ENCODE measurements at regions not wholly inside any gene's neighbourhood (a gene's known extent, or its start where the extent isn't known, plus 50 kb on each side); places are given as distances from the start of the nearest gene placed in this dataset.

- no peak for DNase-seq (ENCODE audit: low spot score in 2 of 2)
- no peaks in the 10 kb centered on the region for H3K27me3 ChIP-seq
- no peaks in the 10 kb centered on the region for H3K36me3 ChIP-seq
- H3K4me3 ChIP-seq, result no peak overlapping the region
- no peak overlapping the region for H3K27ac ChIP-seq
- H3K9me3 ChIP-seq, result no peaks in the 10 kb centered on the region
- intact Hi-C loops (cut with DNase I; ENCODE audit: low total_unique reads), result no loop called here
- TF ChIP-seq POLR2AphosphoS5 (IDR thresholded peaks at IDR 0.05) (no peak), POLR2A (IDR thresholded peaks at IDR 0.05) (no peak), CTCF (IDR thresholded peaks at IDR 0.05) (no peak)
- H3K4me1 ChIP-seq, result no peaks in the 10 kb centered on the region
Measured at GRCh38 chr21:24444736-24445135, 1162.5 kb downstream of the MRPL39 start.

GRCh38 chr21:24436236-24436635 lies 1171.0 kb downstream of the MRPL39 start:
- peak in 1 of 2 donors; percentile 47 for DNase-seq (ENCODE audit: low spot score in 2 of 2)
- Histone ChIP-seq H3K4me3 (no peak overlapping the region), H3K27ac (no peak overlapping the region), H3K27me3 (no peaks in the 10 kb centered on the region), H3K4me1 (no peaks in the 10 kb centered on the region), H3K36me3 (no peaks in the 10 kb centered on the region), H3K9me3 (no peaks in the 10 kb centered on the region)
- intact Hi-C loops (cut with DNase I; ENCODE audit: low total_unique reads), result no loop called here
- no peak for TF ChIP-seq POLR2AphosphoS5 (IDR thresholded peaks at IDR 0.05)
- no peak for TF ChIP-seq POLR2A (IDR thresholded peaks at IDR 0.05)

GRCh38 chr21:24428591-24429199 lies 1178.6 kb downstream of the MRPL39 start:
- TF ChIP-seq CTCF (IDR thresholded peaks at IDR 0.05) (no peak), POLR2A (IDR thresholded peaks at IDR 0.05) (no peak), POLR2AphosphoS5 (IDR thresholded peaks at IDR 0.05) (no peak)
- Histone ChIP-seq H3K4me3 (peak overlapping the region; percentile 30 to 39 (median 35)), H3K27ac (no peak overlapping the region), H3K4me1 (no peaks in the 10 kb centered on the region), H3K36me3 (no peaks in the 10 kb centered on the region), H3K27me3 (no peaks in the 10 kb centered on the region), H3K9me3 (no peaks in the 10 kb centered on the region)
- intact Hi-C loops (cut with DNase I; ENCODE audit: low total_unique reads), result no loop called here
- no peak for DNase-seq (ENCODE audit: low spot score in 2 of 2)

- no peak overlapping the region for H3K4me3 ChIP-seq
- no peaks in the 10 kb centered on the region for H3K36me3 ChIP-seq
- H3K27me3 ChIP-seq, result no peaks in the 10 kb centered on the region
- H3K27ac ChIP-seq, result no peak overlapping the region
- H3K4me1 ChIP-seq, result no peaks in the 10 kb centered on the region
- no peak for TF ChIP-seq CTCF (IDR thresholded peaks at IDR 0.05)
- no peak for TF ChIP-seq POLR2AphosphoS5 (IDR thresholded peaks at IDR 0.05)
- TF ChIP-seq POLR2A (IDR thresholded peaks at IDR 0.05), result no peak
- no peak for DNase-seq (ENCODE audit: low spot score in 2 of 2)
- peaks cover 4 to 9% of the 10 kb centered on the region in 2 donors for H3K9me3 ChIP-seq
- intact Hi-C loops (cut with DNase I; ENCODE audit: low total_unique reads), result no loop called here
Measured at GRCh38 chr21:24424776-24425175, 1182.5 kb downstream of the MRPL39 start.

- no peaks in the 10 kb centered on the region for H3K27me3 ChIP-seq
- intact Hi-C loops (cut with DNase I; ENCODE audit: low total_unique reads), result no loop called here
Measured at GRCh38 chr21:24423546-24423945, 1183.7 kb downstream of the MRPL39 start.

More at GRCh38 chr21:24423546-24423945, 1183.7 kb downstream of the MRPL39 start:
- H3K4me3 ChIP-seq, result no peak overlapping the region
- peaks cover 9 to 21% of the 10 kb centered on the region in 2 donors for H3K9me3 ChIP-seq
- no peak overlapping the region for H3K27ac ChIP-seq
- DNase-seq (ENCODE audit: low spot score in 2 of 2), result no peak
- no peak for TF ChIP-seq POLR2A (IDR thresholded peaks at IDR 0.05)
- TF ChIP-seq CTCF (IDR thresholded peaks at IDR 0.05), result no peak
- no peak for TF ChIP-seq POLR2AphosphoS5 (IDR thresholded peaks at IDR 0.05)
- H3K36me3 ChIP-seq, result no peaks in the 10 kb centered on the region
- H3K4me1 ChIP-seq, result no peaks in the 10 kb centered on the region
